ENCODE measurements at regions not wholly inside any gene's neighbourhood (a gene's known extent, or its start where the extent isn't known, plus 50 kb on each side); places are given as distances from the start of the nearest gene placed in this dataset.

DNA sequence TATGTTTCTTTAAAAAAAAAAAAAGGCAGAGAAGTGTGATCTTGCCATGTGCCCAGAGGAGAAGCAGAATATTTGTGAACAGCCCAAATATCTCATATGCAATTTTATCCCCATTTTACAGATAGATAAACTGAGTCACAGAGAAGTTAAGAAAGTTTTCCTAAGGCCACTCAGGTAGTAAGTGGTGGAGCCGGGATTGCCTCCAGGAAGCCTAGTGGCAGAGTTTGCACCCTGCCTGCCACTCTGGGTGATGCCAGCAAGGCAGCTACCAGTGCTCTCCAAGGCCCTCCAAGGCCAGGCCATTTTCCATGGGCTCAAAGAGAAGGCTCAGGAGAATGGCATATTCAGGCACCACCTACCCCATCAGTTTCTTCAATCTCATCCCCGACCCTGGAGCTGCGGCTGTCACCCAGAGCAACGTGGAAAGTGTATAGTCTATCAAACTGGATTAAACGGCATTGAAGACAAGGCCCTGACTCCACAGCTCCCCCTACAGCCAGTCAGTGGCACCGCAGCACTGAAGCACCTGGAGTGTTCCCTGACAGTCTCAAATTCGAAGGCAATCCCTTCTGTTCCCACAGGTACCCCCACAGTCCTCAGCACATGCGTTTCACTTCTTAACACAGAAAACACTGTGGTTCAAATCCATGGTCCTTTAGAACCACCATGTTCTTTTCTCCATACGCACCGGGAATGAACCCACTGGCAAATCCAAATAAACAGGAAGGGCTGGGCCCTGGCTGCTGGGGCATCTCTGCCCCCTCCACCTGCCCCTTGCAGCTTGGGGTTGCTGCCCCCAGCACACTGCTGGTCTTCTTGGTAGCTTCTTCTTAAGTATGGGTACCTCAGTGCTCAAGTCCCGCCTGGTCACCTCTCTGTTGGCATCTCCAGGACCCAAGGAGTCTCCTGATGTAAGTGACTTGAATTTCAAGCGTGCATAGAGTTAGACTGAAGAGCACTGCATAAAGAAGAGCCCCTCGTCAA, 175.3 kb downstream of the INHBB start:
- peak in 1 of 2 experiments; percentile 44 for DNase-seq

DNA sequence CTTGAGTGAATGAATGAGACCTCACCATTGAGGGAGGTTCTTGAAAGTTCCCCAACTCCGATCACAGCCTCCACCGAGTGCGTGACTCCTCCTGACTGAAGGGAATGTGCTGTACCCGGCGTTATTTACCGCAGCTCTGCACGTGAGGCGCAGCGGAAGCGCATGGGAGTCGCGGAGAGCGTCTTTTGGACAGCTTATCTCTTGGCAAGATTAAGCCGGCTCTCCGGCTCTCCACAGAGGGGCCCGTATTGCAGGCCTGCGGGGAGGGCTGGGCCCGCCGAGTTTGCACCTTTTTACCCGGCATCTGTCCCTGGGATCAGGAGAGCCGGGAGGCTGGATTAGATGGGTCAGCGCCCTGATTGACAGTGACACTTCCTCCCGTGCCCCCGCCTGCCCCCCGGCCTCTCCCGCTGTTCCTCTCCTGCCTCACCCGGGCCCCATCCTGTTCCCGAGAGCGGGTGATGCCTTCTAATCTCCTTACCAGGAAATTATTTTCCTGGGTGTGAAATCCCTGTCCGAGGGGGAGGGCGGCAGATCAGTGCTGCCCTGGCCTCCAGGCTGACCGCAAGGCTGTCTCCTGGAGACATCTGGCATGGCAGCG, 176.3 kb downstream of the INHBB start:
- no peak for DNase-seq

DNA sequence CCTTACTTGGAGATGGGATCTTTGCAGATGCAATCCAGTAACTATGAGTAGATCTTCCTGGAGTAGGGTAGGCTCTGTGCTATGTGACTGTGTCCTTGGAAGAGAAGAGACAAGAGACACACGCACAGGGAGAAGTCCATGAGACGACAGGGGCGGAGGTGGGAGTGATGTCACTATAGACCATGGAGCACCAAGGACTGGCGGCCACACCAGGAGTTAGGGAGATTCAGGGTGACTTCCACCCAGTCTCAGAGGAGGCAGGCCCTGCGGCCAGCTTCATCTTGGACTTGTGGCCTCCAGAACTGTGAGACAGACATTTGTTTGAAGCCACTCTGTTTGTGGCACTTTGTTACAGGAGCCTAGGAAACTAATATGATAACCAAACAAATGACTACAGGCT, 177.8 kb downstream of the INHBB start:
- no peak for DNase-seq

DNA sequence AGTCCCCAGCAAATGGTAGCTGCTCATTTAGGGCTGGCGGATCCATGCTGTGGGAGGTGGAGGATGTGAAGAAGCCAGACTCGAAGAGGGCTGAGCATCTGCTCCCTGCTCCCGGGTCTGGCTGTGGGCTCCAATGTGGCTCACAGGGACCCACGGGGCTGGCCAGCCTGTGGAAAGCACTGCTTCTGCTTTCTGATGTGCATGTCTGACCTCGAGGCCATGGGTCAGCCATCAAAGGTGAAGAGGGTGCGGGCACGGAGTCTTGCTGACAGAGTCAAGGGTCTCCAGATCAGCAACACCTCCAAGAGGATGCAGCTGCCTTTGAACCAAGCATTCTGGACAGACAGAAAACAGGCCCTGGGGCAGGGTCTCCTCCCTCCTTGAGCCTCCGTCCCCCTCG, 178.2 kb downstream of the INHBB start:
- no peak for DNase-seq

DNA sequence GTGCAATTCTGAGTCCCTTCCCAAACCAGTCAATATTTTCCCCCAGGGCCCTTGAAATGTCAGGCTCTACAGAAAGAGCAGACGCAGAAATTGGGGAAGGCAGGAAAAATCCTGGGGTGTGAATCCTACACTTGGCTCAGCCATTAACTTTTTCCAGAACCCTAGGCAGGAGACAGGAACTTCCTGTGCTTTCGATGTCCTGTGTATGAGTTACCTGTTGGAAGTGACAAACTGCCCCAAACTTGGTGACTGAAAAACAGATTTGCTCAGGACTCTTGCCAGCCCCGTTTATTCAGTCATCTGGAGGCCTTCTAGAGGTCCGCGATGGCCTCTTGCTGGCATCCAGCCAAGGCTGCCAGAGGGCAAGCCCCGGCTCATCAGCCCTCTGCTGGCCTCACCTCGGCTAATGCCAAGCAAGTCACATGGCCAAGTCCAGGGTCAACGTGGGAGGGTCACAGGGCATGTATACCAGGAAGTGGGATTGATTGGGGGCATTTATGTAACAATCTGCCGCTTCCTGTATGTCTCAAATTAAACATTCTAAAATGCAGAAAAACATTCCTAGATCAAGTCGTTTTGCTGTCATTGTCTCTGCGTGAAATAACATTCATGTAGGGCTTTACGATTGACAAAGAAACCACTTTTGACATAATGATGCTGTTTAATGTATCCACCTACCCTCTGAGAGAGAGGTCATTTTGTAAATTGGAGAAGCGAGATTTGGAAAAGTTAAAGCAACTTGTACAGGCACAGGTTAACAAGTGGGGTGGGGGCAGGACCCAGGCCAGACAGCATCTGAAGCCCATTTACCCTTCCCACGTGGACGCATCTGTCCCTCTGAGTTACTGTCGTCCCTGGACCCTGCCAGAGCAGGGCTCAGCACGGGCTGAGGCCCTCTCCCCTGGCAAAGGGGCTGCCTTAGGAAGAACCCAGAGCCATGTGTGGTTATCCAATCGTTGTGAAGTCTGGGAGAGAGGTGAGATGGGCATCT, 179.4 kb downstream of the INHBB start:
- DNase-seq, result no peak

DNA sequence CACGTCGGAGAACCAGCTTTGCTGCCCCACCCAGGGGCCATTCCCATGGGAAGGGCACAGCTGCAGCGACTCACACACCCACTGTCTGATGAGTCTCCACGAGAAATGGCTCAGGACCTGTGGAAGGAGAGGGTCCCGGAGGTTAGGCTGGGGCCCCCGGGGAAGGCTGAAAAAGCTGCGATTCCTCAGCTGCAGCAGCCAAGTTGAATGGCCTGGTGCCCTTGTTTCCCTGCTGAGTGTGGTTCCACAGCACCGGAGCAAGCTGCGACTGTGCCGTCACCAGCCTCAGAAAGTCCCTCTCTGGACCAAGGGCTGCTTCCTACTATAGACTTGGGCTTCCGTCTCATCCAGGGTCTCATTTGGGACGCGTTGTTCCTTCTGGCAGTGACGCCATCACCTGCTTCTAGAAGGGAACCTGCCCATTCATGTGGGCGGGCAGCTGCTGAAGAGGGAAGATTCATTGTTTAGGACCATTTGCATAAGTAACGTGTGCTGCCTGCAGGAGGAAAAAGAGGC, 180.2 kb downstream of the INHBB start:
- DNase-seq, result no peak

DNA sequence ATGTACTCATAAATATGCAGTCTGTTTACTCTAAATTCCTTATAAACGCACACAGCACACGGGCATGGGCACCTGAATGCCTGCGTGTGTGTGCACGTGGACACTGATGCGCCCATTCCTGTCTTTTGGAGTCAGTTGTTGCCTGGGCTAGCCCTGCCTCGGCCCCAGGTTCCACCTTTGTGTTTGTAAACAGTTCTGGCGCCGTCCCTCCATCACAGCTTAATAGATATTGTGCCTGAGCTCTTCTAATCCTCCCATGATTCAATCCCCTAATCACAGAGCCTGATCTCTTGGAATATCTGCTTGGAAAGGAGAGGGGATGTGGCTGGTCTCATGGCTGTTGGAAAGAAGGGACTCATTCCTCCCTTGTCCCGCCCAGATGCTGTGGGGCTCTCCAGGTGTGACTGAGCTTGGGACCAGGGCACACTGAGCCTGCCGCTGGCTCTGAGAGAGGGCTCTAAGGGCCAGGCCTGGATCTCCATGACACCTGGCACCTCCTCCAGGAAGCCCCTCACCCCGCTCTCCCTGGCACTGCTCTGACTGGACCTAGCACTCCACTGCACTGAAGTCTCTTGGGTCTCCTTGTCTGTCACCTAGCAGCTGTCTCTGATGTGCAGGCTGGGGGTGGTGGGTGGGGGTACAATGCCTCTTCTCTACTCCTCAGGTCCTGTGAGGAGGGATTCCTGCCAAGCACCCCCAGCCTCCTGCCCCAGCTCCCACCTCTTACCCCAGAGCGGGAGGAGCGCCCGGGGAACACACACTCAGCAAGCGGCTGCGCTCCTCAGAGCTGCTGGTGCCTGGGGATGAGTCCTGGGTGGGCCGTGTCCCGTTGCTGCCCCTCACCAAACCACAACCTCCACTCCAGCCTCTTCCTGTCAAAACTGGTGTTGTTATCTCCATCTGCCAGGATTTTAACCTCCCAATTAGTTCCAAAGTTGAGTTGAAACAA, 181.3 kb downstream of the INHBB start:
- no peak for DNase-seq

DNA sequence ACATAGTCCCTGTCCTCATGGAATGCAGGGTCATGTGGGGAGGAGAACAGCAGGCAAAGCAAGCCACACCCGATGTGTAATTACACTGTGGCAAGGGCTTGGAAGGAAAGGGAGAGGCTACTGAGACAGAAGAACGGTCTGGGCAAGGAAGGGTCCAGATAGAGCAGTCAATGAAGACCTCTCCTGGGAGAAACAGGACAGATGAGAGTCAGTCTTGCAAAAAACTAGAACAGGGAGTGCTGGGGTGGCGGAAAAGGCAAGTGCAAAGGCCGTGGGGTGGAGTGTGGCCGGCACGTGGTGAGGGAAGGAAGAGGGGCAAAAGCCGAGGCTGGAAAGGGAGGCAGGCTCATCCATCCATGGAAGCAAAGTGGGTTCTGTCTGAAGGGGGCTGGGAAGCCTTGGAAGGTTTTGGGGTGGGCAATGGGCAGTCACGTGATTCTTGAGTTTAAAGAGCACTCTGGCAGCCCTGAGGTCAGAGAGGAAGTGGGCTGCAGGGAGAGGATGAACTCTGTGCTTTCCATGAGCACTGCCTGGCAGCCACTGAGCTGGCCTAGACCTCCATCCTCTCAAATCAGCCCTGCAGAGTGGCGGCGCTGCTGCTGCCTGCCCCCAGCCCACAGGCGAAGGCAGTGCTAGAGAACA, 182.2 kb downstream of the INHBB start:
- no peak for DNase-seq

DNA sequence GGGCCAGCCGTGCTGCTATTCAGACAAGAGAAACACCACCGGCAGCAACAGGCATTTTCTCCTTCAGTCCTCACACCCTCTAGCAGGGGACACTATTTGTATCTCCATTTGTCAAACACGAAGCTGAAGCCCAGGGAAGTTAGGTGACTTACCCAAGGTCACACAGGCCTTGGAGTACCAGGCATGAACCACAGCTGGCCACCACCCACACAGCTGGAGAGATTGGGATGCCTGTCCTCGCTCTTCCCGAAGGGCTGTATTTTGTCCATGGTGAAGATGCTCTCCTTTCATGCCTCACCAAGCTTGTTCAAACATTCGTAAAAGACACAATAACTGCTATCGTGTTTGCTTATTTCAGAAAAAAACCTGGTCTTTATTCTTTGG, 182.7 kb downstream of the INHBB start:
- DNase-seq, result no peak

DNA sequence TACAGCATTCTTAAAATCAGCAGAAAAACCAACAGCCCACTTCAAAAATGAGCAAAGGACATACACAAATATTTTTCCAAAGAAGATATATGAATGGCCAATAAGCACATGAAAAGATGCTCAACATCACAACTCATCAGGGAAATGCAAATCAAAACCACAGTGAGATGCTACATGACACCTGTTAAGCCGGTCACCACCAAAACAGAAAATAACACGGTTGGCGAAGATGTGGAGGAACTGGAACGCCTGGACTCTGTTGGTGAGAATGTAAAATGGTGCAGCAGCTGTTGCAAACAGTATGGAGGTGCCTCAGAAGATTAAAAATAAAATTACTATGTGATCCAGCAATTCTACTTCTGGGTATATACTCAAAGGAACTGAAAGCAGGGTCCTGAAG, 184.8 kb downstream of the INHBB start:
- DNase-seq, result no peak

DNA sequence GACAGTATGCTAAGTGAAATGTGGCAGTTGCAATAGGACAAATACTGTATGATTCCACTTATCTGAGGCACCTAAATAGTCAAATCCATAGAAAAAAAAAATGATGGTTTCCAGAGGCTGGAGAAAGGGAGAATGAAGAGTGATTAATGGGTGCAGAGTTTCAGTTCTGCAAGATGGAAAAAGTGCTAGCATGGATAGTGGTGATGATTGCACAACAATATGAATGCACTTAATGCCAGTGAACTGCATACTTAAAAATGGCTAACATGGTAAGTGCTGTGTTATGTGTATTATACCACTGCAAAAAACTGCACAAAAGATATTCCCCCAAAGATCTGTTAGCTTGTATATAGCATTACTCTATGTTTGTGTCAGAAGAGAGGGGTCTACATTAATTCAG, 185.4 kb downstream of the INHBB start:
- DNase-seq, result no peak

DNA sequence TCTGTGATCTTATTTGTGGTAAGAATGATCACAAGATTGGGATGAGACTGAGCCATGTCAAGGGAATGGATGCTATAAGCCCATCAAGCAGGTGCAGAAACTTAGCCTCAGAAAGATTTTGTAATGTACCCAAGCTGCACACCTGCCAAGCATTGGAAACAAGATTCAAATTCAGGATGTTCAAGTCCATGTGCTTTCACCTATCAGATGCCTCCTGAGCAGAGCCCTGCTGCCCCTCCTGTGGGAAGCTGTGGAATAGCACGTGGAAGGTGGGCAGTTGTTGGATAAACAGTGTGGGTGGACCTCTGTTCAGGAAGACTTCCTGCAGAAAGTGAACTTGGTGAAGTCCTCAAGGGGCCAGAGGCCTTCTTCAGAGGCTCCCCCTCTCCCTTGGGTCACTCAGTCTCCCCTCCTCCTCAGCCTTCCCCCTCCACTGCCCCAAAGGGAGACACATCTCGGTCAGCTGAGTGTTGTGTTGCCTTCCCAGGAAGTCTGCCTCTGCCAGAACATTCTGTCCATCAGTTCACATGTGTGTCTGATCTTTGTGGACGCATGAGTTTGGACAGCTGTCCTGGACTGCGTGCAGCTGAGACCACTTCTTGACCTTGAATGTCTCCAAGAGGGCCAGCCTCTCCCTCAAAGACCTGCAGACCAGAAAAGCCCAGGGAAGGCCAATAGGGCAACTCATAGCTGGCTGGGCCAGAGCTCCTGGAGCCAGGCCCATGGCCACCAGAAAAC, 186.1 kb downstream of the INHBB start:
- no peak for DNase-seq

DNA sequence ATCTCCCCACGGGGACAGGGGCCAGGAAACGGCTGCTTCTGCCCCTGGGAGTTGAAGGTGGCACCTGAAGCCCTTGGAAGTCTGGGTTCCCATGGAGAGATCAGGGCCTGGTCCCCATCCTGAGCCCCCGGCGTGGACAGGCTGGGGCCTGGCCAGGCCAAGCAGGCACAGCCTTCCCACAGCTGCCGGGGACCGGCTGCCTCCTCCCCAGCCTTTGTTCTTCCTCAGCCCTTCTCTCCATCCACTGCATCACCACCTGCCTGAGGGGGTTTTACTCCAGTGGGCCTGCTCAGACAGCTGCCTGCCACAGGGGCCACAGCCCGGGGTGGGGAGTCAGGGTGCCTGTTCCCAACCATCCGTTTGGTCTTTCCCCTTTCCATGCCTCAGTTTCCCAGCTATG, 187.7 kb downstream of the INHBB start:
- DNase-seq, result no peak

DNA sequence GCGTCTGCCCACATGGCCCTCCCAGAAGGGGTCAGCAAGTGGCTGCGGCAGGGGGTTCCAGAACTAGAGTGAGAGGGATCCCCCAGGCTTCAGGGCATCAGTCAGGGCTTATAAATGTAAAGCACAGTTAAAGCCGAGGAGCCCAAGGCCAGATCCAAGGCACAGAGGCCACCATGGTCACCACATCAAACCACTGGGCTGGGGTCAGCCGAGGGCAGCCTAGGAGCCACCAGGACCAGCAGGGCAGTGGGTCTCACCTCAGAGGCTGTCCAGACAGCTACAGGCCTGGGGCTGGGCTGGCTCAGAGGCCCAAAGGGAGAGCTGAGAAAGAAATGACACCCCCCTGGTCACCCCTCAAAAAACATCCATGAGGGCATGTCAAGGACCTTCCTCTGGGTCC, 188.5 kb downstream of the INHBB start:
- DNase-seq, result no peak

DNA sequence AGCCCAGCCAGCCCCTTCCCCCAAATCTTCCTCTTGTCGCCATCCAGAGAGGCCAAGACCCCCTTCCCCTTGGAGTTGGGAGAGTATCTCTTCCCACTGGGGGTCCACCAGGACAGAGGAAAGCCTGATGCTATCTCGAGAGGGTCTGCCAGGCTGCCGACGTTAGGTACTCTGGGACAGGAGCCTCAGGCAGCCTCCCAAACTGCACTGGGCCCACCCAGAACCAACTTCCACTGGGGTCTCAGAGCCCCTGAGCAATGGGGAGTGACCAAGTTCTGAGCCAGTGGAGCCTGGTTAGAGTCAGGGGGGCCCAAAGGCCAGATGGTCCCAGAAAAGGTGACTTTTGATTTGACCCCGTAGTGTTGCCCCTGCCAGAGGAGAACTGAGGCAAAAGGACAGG, 189.1 kb downstream of the INHBB start:
- no peak for DNase-seq

DNA sequence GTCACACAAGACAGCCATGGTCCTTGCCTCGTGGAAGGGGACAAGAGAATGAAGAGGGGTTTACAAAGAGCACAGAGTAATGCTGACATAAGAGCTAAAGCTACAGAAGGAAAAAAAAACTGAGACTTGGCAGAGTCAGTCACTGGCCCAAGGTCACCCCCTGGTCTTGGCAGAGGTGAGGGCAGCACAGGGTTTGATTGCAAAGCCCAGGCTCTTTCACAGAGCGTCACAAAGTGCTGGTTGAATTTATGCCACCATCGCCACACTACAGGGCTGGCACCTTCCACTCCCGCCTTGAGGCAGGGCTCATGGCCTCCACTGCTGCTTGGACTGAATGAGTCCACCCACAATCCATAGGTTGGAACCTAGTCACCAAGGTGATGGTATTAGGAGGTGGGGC, 190.2 kb downstream of the INHBB start:
- DNase-seq, result no peak

DNA sequence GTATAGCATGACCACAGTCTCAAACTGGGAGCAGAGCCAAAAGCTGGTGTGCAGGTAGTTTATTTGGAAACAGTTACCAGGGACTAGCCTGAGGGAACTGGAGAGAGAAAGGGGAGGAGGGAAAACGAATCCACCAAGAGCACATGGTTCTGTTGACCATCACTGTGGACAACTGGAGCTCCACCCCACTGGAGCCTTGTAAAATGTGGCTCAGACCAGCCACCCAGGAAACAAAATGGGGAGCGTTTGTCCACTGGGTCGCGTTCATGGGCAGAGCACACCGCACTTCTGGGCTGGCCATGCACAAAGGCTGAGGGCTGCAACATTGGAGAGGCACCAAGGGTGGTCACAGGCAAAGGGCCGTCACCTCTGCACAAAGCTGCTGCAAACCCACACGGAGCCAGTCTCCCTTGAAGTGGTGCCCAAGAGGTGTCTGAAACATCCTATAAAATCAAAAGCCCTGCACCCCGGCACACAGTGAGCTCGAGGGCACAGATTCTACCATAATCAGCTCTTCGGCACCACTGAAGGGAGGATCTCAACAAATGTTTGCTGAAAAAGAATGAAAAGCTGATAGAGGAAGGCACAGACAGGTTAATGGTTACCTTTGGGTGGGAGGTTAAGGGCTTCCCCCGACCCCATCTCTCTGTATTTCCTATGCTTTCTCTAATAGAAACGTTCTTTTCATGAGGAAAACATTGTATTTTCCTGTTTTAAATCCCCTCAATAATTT, 192.9 kb downstream of the INHBB start:
- no peak for DNase-seq

DNA sequence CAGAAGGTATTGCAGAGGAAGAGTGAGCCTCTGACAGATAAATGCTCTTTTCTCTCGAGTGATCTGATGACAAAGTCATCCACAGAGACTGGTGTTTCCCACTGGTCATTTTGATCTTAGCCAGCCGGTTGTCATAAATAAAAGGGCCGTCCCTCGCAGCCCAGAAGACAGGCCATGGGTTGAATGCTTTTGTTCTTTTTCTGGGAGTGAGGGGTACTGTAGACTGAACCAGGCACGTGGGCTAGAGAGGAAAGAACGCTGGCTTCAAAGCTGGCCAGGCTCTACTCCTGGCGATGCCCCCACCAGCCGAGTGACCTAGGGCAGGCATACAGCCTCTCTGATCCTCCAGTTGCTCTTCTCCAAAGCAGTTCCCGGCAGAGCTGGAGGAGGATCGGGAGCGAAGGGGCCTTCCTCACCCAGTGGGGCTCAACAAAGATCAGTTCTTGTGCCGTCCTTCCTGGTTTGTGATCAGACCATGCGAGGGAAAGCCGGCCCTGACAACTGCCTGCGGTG, 193.5 kb downstream of the INHBB start:
- no peak for DNase-seq

DNA sequence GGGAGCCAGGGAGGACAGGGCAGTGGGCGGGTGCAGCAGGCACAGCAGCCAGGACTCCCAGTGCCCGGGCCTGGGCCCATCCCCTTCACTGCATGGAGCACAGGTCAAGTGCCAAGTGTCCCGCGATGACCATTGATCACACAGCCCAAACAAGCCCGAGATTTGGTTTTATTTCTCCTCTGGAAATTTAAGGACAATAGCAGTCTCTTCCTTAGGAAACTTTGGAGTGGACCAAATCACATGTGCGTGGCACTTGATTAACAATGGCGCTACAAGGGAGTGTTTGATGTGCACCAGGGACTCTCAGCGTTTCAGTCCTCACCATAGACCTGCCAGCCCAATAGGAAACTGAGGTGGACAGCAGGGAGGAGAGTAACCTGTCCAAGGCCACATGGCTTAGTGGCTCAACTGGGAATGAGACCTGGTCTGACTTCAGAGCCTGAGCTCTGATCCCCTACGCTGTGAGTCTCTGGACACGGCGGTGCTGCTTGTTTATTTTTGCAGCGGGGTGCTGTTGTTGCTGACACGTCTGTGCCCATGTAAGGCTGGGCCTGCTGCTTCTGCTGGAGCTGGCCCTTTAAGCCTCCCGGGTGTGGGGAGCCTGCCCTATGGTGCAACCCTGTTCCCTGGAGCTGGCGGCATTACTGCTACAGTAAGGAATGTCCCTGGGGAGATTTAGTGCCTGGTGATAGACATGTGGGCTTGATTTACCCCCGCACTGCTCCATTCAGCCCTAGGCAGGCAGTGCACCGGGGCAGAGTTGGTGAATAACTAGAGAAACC, 194.2 kb downstream of the INHBB start:
- no peak for DNase-seq

Data from SW 1271 (cell line).